ENCODE measurements at regions not wholly inside any gene's neighbourhood (a gene's known extent, or its start where the extent isn't known, plus 50 kb on each side); places are given as distances from the start of the nearest gene placed in this dataset.
A peak's percentile ranks its signal among the peaks of the same experiment; 100 is the strongest.

DNA sequence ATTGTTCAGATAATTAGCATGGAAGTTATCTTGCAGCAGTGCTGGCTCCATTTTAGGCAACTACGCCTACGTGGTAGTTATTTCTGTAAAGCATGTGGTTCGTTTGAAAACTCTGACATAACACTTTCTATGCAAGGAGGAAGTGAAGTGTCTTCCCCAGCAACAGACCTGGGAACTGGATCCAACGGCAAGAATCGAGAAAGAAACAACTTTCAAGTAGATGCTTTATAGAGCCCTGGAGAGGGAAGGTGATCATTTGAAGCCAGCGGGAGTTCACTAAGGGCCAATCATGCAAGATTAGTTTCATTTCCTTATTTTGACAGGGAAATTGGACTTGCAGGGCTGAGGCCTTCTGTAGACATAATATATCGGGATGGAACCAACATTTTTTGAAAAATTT lies 218.3 kb downstream of the ACKR3 start:
- H3K4me2 ChIP-seq (ENCODE audit: low read length) = no peak overlapping the region
- no peak overlapping the region for H3K4me3 ChIP-seq (ENCODE audit: low read length)
- H3K9ac ChIP-seq (ENCODE audit: low read length) = no peak overlapping the region
- no peaks in the 10 kb centered on the region for H3K79me2 ChIP-seq (replicated peaks; ENCODE audit: insufficient read depth, low read length)
- H3K9me3 ChIP-seq (ENCODE audit: low read length) = no peaks in the 10 kb centered on the region
- no peaks in the 10 kb centered on the region for H3K36me3 ChIP-seq (ENCODE audit: insufficient read depth, low read length)
- H3K9me2 ChIP-seq (ENCODE audit: insufficient read depth, low read length) = no peaks in the 10 kb centered on the region
- H3F3A ChIP-seq (ENCODE audit: insufficient read depth, low read length, poor library complexity, severe bottlenecking) = no peaks in the 10 kb centered on the region
- no peak overlapping the region for H3K27ac ChIP-seq (ENCODE audit: low read length)
- no peak overlapping the region for H2AFZ ChIP-seq (ENCODE audit: low read depth, low read length)
- no peaks in the 10 kb centered on the region for H3K27me3 ChIP-seq (ENCODE audit: insufficient read depth, low read depth, low read length)
- no peaks in the 10 kb centered on the region for H4K20me1 ChIP-seq (ENCODE audit: insufficient read depth)
- TF ChIP-seq, protein P1, sequence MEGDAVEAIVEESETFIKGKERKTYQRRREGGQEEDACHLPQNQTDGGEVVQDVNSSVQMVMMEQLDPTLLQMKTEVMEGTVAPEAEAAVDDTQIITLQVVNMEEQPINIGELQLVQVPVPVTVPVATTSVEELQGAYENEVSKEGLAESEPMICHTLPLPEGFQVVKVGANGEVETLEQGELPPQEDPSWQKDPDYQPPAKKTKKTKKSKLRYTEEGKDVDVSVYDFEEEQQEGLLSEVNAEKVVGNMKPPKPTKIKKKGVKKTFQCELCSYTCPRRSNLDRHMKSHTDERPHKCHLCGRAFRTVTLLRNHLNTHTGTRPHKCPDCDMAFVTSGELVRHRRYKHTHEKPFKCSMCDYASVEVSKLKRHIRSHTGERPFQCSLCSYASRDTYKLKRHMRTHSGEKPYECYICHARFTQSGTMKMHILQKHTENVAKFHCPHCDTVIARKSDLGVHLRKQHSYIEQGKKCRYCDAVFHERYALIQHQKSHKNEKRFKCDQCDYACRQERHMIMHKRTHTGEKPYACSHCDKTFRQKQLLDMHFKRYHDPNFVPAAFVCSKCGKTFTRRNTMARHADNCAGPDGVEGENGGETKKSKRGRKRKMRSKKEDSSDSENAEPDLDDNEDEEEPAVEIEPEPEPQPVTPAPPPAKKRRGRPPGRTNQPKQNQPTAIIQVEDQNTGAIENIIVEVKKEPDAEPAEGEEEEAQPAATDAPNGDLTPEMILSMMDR (IDR thresholded peaks at IDR 0.05; ENCODE audit: poor library complexity, severe bottlenecking) = no peak
- TF ChIP-seq SMC3 (conservative IDR thresholded peaks at IDR 0.05; ENCODE audit: poor library complexity) (no peak), POLR2AphosphoS5 (IDR thresholded peaks at IDR 0.05) (peak; percentile 23)

DNA sequence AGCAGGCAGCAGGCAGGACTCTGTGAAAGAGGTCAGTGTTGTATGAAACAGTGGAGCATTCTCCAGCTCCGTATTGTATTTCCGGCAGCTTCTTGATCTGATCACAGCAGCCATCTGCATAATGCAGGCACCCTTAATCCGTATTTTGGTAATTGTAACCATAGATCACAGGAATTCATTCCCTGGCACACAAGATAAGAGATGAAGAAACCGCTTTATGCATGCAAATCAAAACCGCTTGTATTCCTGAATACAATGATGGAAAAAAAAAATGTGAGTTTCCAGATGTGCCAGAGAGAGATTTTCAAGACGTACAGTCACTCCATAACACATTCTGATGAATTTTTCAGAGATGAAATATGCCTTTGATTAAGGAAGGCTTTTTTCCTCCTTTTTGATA lies 221.3 kb downstream of the ACKR3 start:
- TF ChIP-seq EZH2 (IDR thresholded peaks at IDR 0.05; ENCODE audit: borderline replicate concordance, insufficient read depth, low read length, poor library complexity, severe bottlenecking) (no peak), MXI1 (conservative IDR thresholded peaks at IDR 0.05; ENCODE audit: poor library complexity, severe bottlenecking) (no peak), POLR2AphosphoS5 (IDR thresholded peaks at IDR 0.05) (no peak), EP300 (conservative IDR thresholded peaks at IDR 0.05; ENCODE audit: poor library complexity, severe bottlenecking) (no peak), TAF1 (IDR thresholded peaks at IDR 0.05; ENCODE audit: low read depth) (no peak), SMC3 (conservative IDR thresholded peaks at IDR 0.05; ENCODE audit: poor library complexity) (no peak), RAD21 (conservative IDR thresholded peaks at IDR 0.05) (no peak)
- TF ChIP-seq, protein P1 (IDR thresholded peaks at IDR 0.05; ENCODE audit: poor library complexity, severe bottlenecking) = no peak
- TF ChIP-seq, protein P2, sequence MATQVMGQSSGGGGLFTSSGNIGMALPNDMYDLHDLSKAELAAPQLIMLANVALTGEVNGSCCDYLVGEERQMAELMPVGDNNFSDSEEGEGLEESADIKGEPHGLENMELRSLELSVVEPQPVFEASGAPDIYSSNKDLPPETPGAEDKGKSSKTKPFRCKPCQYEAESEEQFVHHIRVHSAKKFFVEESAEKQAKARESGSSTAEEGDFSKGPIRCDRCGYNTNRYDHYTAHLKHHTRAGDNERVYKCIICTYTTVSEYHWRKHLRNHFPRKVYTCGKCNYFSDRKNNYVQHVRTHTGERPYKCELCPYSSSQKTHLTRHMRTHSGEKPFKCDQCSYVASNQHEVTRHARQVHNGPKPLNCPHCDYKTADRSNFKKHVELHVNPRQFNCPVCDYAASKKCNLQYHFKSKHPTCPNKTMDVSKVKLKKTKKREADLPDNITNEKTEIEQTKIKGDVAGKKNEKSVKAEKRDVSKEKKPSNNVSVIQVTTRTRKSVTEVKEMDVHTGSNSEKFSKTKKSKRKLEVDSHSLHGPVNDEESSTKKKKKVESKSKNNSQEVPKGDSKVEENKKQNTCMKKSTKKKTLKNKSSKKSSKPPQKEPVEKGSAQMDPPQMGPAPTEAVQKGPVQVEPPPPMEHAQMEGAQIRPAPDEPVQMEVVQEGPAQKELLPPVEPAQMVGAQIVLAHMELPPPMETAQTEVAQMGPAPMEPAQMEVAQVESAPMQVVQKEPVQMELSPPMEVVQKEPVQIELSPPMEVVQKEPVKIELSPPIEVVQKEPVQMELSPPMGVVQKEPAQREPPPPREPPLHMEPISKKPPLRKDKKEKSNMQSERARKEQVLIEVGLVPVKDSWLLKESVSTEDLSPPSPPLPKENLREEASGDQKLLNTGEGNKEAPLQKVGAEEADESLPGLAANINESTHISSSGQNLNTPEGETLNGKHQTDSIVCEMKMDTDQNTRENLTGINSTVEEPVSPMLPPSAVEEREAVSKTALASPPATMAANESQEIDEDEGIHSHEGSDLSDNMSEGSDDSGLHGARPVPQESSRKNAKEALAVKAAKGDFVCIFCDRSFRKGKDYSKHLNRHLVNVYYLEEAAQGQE (IDR thresholded peaks at IDR 0.05; ENCODE audit: borderline replicate concordance) = no peak
- Histone ChIP-seq H2AFZ (ENCODE audit: low read depth, low read length) (no peak overlapping the region), H3K4me3 (ENCODE audit: low read length) (no peak overlapping the region), H3K27me3 (ENCODE audit: insufficient read depth, low read depth, low read length) (no peaks in the 10 kb centered on the region), H3F3A (ENCODE audit: insufficient read depth, low read length, poor library complexity, severe bottlenecking) (no peaks in the 10 kb centered on the region), H3K9ac (ENCODE audit: low read length) (no peak overlapping the region), H3K27ac (ENCODE audit: low read length) (no peak overlapping the region), H3K36me3 (ENCODE audit: insufficient read depth, low read length) (no peaks in the 10 kb centered on the region), H3K4me2 (ENCODE audit: low read length) (no peak overlapping the region), H4K20me1 (ENCODE audit: insufficient read depth) (no peaks in the 10 kb centered on the region), H3K79me2 (replicated peaks; ENCODE audit: insufficient read depth, low read length) (no peaks in the 10 kb centered on the region), H3K9me2 (ENCODE audit: insufficient read depth, low read length) (no peaks in the 10 kb centered on the region), H3K9me3 (ENCODE audit: low read length) (no peaks in the 10 kb centered on the region)

Data from neural cell (in vitro differentiated cells).